PC-3 (cell line): ENCODE measurements at regions not wholly inside any gene's neighbourhood (a gene's known extent, or its start where the extent isn't known, plus 50 kb on each side); places are given as distances from the start of the nearest gene placed in this dataset.

Experiments
- ATAC-seq: fragments of 200-7000 bp; cut with Tn5 transposase; 2 replicates; pipeline ENCODE4 v1.9.1; 2020; ENCODE audit warnings: mild to moderate bottlenecking, moderate library complexity
- BruUV-seq: library from RNA; stranded (reverse); fragments of 400-500 nt; replicated peaks from 2 replicates; lab custom pipeline; 2021; lab: Mats Ljungman, UMichigan
- CTCF ChIA-PET: fragments of 300-600 bp; sonication (Branson Sonifier 250); formaldehyde crosslinking; loops from one replicate; lab custom pipeline; 2022; ENCODE audit warnings: antibody characterized with exemption; lab: Charles Lee
- POLR2A ChIA-PET: fragments of 300-600 bp; sonication (Branson Sonifier 250); formaldehyde crosslinking; loops from one replicate; lab custom pipeline; 2022; ENCODE audit warnings: antibody characterized with exemption; ENCODE audit not compliant: unreplicated experiment; lab: Charles Lee
- DNase-seq: peaks from one replicate; pipeline ENCODE4 v3.0.0-alpha.2; 2015
- H2AFZ ChIP-seq: fragments of 300-600 bp; sonication (generic); 2 replicates; pipeline ENCODE4 v1.6.0; 2016; ENCODE audit warnings: antibody characterized with exemption, low read length
- H3F3A ChIP-seq: fragments of 300-600 bp; sonication (generic); one replicate; pipeline ENCODE4 v1.6.0; 2017; ENCODE audit warnings: antibody characterized with exemption, low read length, control low read depth, mild to moderate bottlenecking; ENCODE audit not compliant: unreplicated experiment
- H3K27ac ChIP-seq: fragments of 300-600 bp; sonication (generic); 2 replicates; pipeline ENCODE4 v1.5.1; 2016; ENCODE audit warnings: mild to moderate bottlenecking, low read length
- H3K27me3 ChIP-seq: fragments of 300-600 bp; sonication (generic); 2 replicates; pipeline ENCODE4 v1.6.1; 2016; ENCODE audit warnings: low read length, mixed read lengths
- H3K36me3 ChIP-seq: fragments of 300-600 bp; sonication (generic); 2 replicates; pipeline ENCODE4 v1.6.1; 2016; ENCODE audit warnings: low read depth, mixed run types, low read length, mixed read lengths
- H3K4me1 ChIP-seq: fragments of 300-600 bp; sonication (generic); 2 replicates; pipeline ENCODE4 v1.5.1; 2016; ENCODE audit warnings: low read length; ENCODE audit not compliant: insufficient read depth
- H3K4me2 ChIP-seq: fragments of 300-600 bp; sonication (generic); 2 replicates; pipeline ENCODE4 v1.6.0; 2016; ENCODE audit warnings: low read length
- H3K4me3 ChIP-seq: fragments of 300-600 bp; sonication (generic); 2 replicates; pipeline ENCODE4 v1.5.1; 2016; ENCODE audit warnings: mild to moderate bottlenecking, low read length, mixed read lengths
- H3K79me2 ChIP-seq: fragments of 300-600 bp; sonication (generic); 2 replicates; pipeline ENCODE4 v1.6.1; 2017; ENCODE audit warnings: low read length, mixed read lengths
- H3K9ac ChIP-seq: fragments of 300-600 bp; sonication (generic); 2 replicates; pipeline ENCODE4 v1.6.0; 2016; ENCODE audit warnings: mild to moderate bottlenecking, low read length
- H3K9me2 ChIP-seq: fragments of 300-600 bp; sonication (generic); replicated peaks from 2 replicates; pipeline ENCODE4 v1.6.1; 2016; ENCODE audit warnings: mixed run types, low read length, mixed read lengths
- H3K9me3 ChIP-seq: fragments of 300-600 bp; sonication (generic); 2 replicates; pipeline ENCODE4 v1.6.1; 2016; ENCODE audit warnings: low read length, mixed read lengths
- H4K20me1 ChIP-seq: fragments of 300-600 bp; sonication (generic); 2 replicates; pipeline ENCODE4 v1.6.1; 2016; ENCODE audit warnings: low read length, mixed read lengths
- CTCF ChIP-seq: fragments of 300-600 bp; sonication (generic); conservative IDR thresholded peaks from 2 replicates; pipeline ENCODE4 v1.5.1; 2017; ENCODE audit warnings: antibody characterized with exemption, low read depth, mild to moderate bottlenecking, low read length
- EZH2 ChIP-seq: fragments of 300-600 bp; sonication (generic); IDR thresholded peaks from one replicate; pipeline ENCODE4 v1.6.1; 2017; ENCODE audit warnings: antibody characterized with exemption, mild to moderate bottlenecking, low read length; ENCODE audit not compliant: unreplicated experiment
- EZH2phosphoT487 ChIP-seq: fragments of 300-600 bp; sonication (generic); IDR thresholded peaks from 2 replicates; pipeline ENCODE4 v1.6.1; 2018; ENCODE audit warnings: mild to moderate bottlenecking, antibody characterized with exemption, low read length, borderline replicate concordance
- intact Hi-C: fragments of 100-400 bp; cut with micrococcal nuclease; formaldehyde crosslinking; loops from 2 replicates; pipeline ENCODE4 v1.9.0; 2023

GRCh38 chr2:18408638-18409037 lies 151.8 kb downstream of the RDH14 start:
- ChIA-PET CTCF (no interaction called here), POLR2A (no interaction called here)
- Histone ChIP-seq H3K36me3 (no peaks in the 10 kb centered on the region), H2AFZ (no peak overlapping the region), H3K9ac (no peak overlapping the region), H3F3A (no peaks in the 10 kb centered on the region), H3K9me2 (no peaks in the 10 kb centered on the region), H3K27ac (no peak overlapping the region), H4K20me1 (no peaks in the 10 kb centered on the region), H3K4me2 (no peak overlapping the region), H3K4me1 (peaks cover 10% of the 10 kb centered on the region), H3K79me2 (no peaks in the 10 kb centered on the region), H3K9me3 (no peaks in the 10 kb centered on the region), H3K27me3 (no peaks in the 10 kb centered on the region), H3K4me3 (no peak overlapping the region)
- ATAC-seq (no peak), DNase-seq (no peak)
- intact Hi-C loops = no loop called here
- no peak for TF ChIP-seq EZH2phosphoT487
- no TSS peak for BruUV-seq

- ATAC-seq (no peak), DNase-seq (no peak)
- no peaks in the 10 kb centered on the region for H3K4me1 ChIP-seq
- H3F3A ChIP-seq = no peaks in the 10 kb centered on the region
- no peaks in the 10 kb centered on the region for H3K36me3 ChIP-seq
- no peak overlapping the region for H3K27ac ChIP-seq
- H3K9me3 ChIP-seq = no peaks in the 10 kb centered on the region
- TF ChIP-seq CTCF (no peak), EZH2 (no peak), EZH2phosphoT487 (no peak)
- no peaks in the 10 kb centered on the region for H3K9me2 ChIP-seq
- no peak overlapping the region for H2AFZ ChIP-seq
- intact Hi-C loops = no loop called here
- no peak overlapping the region for H3K9ac ChIP-seq
- ChIA-PET POLR2A (no interaction called here), CTCF (no interaction called here)
- no TSS peak for BruUV-seq
- H4K20me1 ChIP-seq = no peaks in the 10 kb centered on the region
- H3K4me3 ChIP-seq = no peak overlapping the region
- no peaks in the 10 kb centered on the region for H3K27me3 ChIP-seq
- H3K79me2 ChIP-seq = no peaks in the 10 kb centered on the region
- H3K4me2 ChIP-seq = no peak overlapping the region
Observed at GRCh38 chr2:18406219-18406618, 154.2 kb downstream of the RDH14 start.

- no peaks in the 10 kb centered on the region for H4K20me1 ChIP-seq
- no TSS peak for BruUV-seq
- H3K4me3 ChIP-seq = no peak overlapping the region
- H3K9ac ChIP-seq = no peak overlapping the region
- TF ChIP-seq CTCF (peak; percentile 63), EZH2phosphoT487 (no peak)
- H3F3A ChIP-seq = no peaks in the 10 kb centered on the region
- ATAC-seq = no peak
- no peak overlapping the region for H3K4me2 ChIP-seq
- no peaks in the 10 kb centered on the region for H3K79me2 ChIP-seq
- intact Hi-C loops = no loop called here
- no peaks in the 10 kb centered on the region for H3K36me3 ChIP-seq
- no peaks in the 10 kb centered on the region for H3K27me3 ChIP-seq
- H3K27ac ChIP-seq = no peak overlapping the region
- no peaks in the 10 kb centered on the region for H3K9me2 ChIP-seq
- no peak overlapping the region for H2AFZ ChIP-seq
- H3K4me1 ChIP-seq = no peaks in the 10 kb centered on the region
- ChIA-PET CTCF (interaction anchor here (0.8 kb wide), 1 partner anchor 8 kb away, joined by 4 read pairs; no protein-coding TSS in a partner anchor), POLR2A (no interaction called here)
- H3K9me3 ChIP-seq = no peaks in the 10 kb centered on the region
- no peak for DNase-seq
Observed at GRCh38 chr2:18404708-18405107, 155.7 kb downstream of the RDH14 start.
